ENCODE measurements at regions not wholly inside any gene's neighbourhood (a gene's known extent, or its start where the extent isn't known, plus 50 kb on each side); places are given as distances from the start of the nearest gene placed in this dataset.

- Histone ChIP-seq H3K27me3 (ENCODE audit: control insufficient read depth in 1 of 2, insufficient read depth in 2 of 2, low read length in 2 of 2) (no peaks in the 10 kb centered on the region), H3K9me3 (ENCODE audit: low read length) (no peaks in the 10 kb centered on the region), H3K9ac (ENCODE audit: insufficient read depth, low read depth, low read length) (no peak overlapping the region), H3K4me3 (replicated peaks in 1 of 3; ENCODE audit: insufficient read depth in 1 of 3, low read depth in 2 of 3, low read length in 3 of 3) (no peak overlapping the region), H3K36me3 (replicated peaks in 1 of 2; ENCODE audit: control insufficient read depth in 1 of 2, insufficient read depth in 2 of 2, low read length in 2 of 2) (no peaks in the 10 kb centered on the region), H3K27ac (ENCODE audit: extremely low read length, insufficient read depth, low read length) (no peak overlapping the region), H4K20me1 (ENCODE audit: insufficient read depth, low read length) (no peaks in the 10 kb centered on the region), H3K4me1 (ENCODE audit: insufficient read depth, low read length) (no peaks in the 10 kb centered on the region), H3K4me2 (ENCODE audit: low read depth, low read length) (no peak overlapping the region), H2AFZ (ENCODE audit: low read length) (no peak overlapping the region), H3K79me2 (ENCODE audit: insufficient read depth, low read length) (no peaks in the 10 kb centered on the region)
- FAIRE-seq (no peak), DNase-seq (ENCODE audit: low spot score) (no peak), ATAC-seq (no peak)
- WGBS (ENCODE audit: low lambda C conversion rate) = 15% methylated on average over 3 of the region's 3 CpGs
- ChIA-PET CTCF (ENCODE audit: low intra/inter-chr PET ratio, low total read pairs) (no interaction called here), POLR2A (no interaction called here)
- no TSS peak for BruUV-seq (replicated peaks)
- intact Hi-C loops (cut with micrococcal nuclease; ENCODE audit: unreplicated experiment) (no loop called here), in situ Hi-C loops (cut with HindIII; ENCODE audit: extremely low pct_ligation_motif_present, low pct_unique_long_range_greater_than_20kb) (no loop called here)
- TF ChIP-seq ZBTB37 (CRISPR knock-in tag; IDR thresholded peaks at IDR 0.05) (no peak), NFIB (CRISPR knock-in tag; IDR thresholded peaks at IDR 0.05; ENCODE audit: borderline replicate concordance) (no peak), CEBPB (IDR thresholded peaks at IDR 0.05; ENCODE audit: borderline replicate concordance, low read depth, low read length) (no peak), ZHX2 (IDR thresholded peaks at IDR 0.05; ENCODE audit: low read depth) (no peak), ZHX2 (CRISPR knock-in tag; IDR thresholded peaks at IDR 0.05; ENCODE audit: borderline replicate concordance) (no peak), MLLT10 (CRISPR knock-in tag; IDR thresholded peaks at IDR 0.05) (no peak), ZNF629 (CRISPR knock-in tag; conservative IDR thresholded peaks at IDR 0.05) (no peak), SP4 (CRISPR knock-in tag; IDR thresholded peaks at IDR 0.05) (no peak), ZBTB34 (CRISPR knock-in tag; IDR thresholded peaks at IDR 0.05) (no peak), NR2F2 (IDR thresholded peaks at IDR 0.05; ENCODE audit: borderline replicate concordance, low read depth) (no peak), GMEB1 (CRISPR knock-in tag; IDR thresholded peaks at IDR 0.05; ENCODE audit: borderline replicate concordance) (no peak), FOXM1 (CRISPR knock-in tag; IDR thresholded peaks at IDR 0.05) (no peak), ZNF891 (CRISPR knock-in tag; IDR thresholded peaks at IDR 0.05) (no peak), MXD1 (CRISPR knock-in tag; IDR thresholded peaks at IDR 0.05) (no peak), CCAR2 (optimal IDR thresholded peaks at IDR 0.05; ENCODE audit: low read depth, low read length) (no peak), ISX (CRISPR knock-in tag; conservative IDR thresholded peaks at IDR 0.05) (no peak)
These were observed 187.8 kb upstream of the CSNK1A1L start for GRCh38 chr13:37293295-37293694.

Data from HepG2 (cell line).